Fibroblast of mammary gland (primary cell): ENCODE measurements at regions not wholly inside any gene's neighbourhood (a gene's known extent, or its start where the extent isn't known, plus 50 kb on each side); places are given as distances from the start of the nearest gene placed in this dataset.
"Not testable (repeated sequence)": the region's sequence is repeated elsewhere in the genome, so short reads cannot be mapped to it uniquely, and the experiment has no call there.

Source experiments
- DNase-seq: peaks from one replicate; pipeline ENCODE4 v3.0.0-alpha.2; 2010; ENCODE audit warnings: low read depth
- H3K4me3 ChIP-seq: 2 replicates; pipeline ENCODE4 v1.5.1; 2011; ENCODE audit warnings: low read depth, mild to moderate bottlenecking, low read length, moderate library complexity; ENCODE audit not compliant: control insufficient read depth
- TF ChIP-seq, protein P1 (sequence below): conservative IDR thresholded peaks from 2 replicates; pipeline ENCODE4 v1.5.1; 2011; ENCODE audit warnings: low read depth, low read length, inconsistent platforms; ENCODE audit not compliant: control insufficient read depth, insufficient read depth

DNA sequence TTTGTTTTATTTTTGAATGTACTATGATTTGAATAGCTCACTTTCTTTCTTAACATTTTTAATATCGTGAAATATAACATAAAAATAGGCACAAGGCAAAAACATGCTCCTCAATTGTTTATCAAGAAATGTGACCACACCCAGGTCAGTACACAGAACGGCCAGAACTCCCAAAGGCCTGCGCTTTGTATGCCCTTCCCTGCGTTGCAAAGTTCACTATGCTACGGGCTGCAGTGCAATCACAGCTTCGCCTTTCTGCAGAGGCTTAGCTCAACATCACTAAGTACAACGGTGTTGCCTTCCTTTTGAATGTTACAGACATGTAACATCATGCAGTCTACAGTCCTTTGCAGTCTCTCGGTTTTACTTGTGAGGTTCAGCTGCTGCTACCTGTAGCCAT is 333.4 kb downstream of the THBS2 start:
- H3K4me3 ChIP-seq: no peak overlapping the region
- TF ChIP-seq, protein P1, sequence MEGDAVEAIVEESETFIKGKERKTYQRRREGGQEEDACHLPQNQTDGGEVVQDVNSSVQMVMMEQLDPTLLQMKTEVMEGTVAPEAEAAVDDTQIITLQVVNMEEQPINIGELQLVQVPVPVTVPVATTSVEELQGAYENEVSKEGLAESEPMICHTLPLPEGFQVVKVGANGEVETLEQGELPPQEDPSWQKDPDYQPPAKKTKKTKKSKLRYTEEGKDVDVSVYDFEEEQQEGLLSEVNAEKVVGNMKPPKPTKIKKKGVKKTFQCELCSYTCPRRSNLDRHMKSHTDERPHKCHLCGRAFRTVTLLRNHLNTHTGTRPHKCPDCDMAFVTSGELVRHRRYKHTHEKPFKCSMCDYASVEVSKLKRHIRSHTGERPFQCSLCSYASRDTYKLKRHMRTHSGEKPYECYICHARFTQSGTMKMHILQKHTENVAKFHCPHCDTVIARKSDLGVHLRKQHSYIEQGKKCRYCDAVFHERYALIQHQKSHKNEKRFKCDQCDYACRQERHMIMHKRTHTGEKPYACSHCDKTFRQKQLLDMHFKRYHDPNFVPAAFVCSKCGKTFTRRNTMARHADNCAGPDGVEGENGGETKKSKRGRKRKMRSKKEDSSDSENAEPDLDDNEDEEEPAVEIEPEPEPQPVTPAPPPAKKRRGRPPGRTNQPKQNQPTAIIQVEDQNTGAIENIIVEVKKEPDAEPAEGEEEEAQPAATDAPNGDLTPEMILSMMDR: no peak
- no peak for DNase-seq

DNA sequence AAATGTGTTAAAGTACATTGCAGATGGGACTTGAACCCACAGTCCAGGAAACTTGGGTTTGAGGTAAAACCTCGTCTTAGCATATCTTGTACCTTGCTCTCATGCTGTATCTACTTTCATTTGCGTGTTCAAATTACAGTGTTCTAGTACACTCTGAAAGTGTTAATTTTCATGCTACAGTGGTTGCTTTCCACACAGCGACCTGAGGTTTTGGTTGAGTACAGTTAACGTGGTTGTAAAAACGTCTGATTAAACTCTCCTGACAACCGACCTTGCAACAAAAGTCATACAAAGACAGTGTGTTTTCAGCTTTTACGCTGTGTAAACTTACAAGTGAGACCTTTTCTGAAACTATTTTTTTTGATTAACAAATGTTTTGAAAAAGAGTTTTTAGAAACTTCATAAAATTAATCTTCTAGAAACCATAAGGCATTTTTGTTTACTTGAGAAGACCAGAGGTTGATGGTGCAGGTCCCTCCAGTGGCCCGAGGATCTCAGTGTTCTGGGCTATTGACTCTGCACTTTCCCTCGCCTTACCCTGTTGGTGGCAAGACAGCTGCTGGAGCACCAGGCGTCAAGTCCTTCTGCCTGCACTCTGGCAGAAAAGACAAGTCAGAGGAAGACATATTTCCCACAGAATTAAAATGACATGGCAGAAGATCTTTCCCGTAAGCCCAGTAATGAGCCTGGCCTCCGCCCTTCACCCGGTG is 334.0 kb downstream of the THBS2 start:
- H3K4me3 ChIP-seq: no peak overlapping the region
- no peak for DNase-seq
- TF ChIP-seq, protein P1: no peak

DNA sequence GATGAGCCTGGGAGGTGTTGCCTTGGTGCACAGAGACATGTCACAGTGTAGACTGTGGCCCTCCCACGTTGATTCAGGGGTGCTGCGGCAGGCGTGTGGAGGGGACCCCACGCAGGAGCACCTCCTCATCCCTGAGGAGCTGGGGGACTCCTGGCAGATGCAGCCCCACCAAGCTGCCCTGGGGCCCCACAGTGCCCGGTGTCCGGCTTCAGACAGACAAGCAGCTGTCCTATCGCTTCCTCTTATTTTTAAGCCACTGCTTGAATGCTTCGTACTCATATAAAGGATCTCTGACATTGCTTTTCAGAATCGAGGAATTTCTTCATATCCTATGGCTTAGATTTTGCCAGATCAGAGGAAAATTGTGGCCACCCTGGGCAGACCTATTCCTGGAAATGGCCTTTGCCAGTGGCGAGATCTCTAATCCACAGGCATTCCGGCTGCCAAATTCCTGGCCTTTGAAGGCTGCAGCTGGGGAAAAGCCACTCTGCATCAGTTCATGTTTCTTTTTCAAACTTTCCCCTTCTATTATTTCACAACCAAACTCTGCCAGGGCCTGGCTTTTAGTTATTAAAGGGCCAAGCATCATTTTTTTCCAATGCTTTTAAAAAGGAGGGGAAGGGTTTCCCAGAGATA is 337.0 kb downstream of the THBS2 start:
- peak; percentile 25 for DNase-seq
- TF ChIP-seq, protein P1: no peak
- H3K4me3 ChIP-seq: no peak overlapping the region

DNA sequence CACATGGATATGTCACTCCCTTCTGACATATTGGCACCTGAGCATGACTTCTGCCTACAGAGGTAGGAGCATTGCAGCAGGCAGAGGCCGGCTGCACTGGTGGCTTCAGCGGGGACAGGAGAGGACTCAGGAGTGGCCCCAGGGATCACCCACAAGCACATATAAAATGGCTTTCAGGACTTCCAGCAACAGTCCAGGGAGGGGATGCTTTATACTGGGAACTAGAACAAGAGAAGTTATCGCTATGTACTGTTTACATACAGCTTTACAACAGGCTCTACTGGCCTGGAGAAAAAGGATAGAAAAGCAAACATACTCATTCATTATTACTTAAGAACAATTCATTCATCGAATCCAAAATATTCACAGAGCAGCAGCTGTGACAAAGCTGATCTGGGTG is 337.8 kb downstream of the THBS2 start:
- DNase-seq: no peak
- TF ChIP-seq, protein P1: no peak
- H3K4me3 ChIP-seq: no peak overlapping the region

DNA sequence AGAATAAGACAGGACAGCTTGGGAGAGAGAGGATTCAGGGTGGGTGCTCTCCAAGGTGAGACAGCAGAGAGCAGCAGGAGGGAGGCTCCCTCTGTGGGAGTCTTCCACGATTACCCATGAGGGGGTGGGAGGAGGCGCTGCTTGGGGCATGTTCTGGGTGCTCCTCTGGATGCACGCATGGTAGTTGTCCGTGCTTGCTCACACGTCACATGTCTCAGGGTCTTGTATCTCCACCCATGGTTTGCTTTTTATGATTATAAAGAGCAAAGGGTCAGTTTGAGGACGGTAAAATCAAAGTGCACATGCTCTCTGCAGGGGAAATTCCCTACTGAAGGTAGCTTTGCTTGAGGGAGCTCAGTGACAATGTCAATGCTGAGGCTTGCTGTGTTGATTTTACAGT is 338.4 kb downstream of the THBS2 start:
- no peak overlapping the region for H3K4me3 ChIP-seq
- DNase-seq: no peak
- TF ChIP-seq, protein P1: no peak

DNA sequence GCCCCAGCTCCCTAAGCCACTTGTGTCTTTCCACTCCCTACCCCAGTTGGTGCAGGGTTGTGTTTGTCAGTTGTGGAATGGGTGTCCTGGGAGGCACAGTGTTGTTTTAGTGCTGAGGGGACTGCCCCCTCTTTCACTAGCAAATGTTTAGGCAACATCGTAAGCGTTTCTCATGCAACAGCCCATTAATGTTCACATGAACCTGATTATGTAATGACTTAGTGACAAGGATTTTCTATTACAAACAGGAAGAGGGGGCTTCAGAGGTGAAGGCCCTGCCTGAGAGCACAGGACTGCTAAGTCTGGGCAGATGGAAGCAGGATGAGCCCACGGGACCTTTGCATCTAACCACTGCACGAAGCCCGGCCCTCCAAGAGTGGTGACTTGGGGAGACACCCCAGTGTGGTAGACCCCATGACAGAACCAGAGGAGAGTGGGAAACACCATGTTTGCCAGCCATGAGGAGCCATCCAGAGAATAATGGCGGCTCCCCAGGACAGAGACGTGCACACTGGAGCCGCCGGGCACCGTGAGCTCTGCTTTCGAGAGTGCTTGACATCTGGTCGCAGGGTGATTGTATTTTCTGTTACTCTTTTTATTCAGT is 339.7 kb downstream of the THBS2 start:
- H3K4me3 ChIP-seq: no peak overlapping the region
- no peak for DNase-seq
- TF ChIP-seq, protein P1: no peak

DNA sequence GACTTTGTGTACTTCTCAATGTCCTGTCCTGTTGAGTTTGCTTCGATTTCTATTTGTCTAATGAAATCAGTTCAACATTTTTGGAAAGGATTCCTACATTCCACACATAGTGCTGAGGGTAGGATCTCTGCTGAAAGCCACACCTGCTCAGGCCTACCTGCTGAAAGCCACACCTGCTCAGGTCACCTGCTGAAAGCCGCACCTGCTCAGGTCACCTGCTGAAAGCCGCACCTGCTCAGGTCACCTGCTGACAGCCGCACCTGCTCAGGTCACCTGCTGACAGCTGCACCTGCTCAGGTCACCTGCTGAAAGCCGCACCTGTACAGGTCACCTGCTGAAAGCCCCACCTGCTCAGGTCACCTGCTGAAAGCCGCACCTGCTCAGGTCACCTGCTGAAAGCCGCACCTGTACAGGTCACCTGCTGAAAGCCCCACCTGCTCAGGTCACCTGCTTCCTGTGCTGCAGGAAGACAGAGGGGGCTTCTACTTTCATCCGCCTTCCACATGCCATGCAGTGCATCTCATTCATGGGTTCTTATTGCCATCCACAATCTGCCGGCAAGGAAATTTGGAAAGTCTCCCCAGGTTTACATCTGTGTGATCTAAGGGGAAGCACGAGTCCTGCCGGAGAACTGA is 340.3 kb downstream of the THBS2 start:
- not testable (repeated sequence) for H3K4me3 ChIP-seq

More for the DNA sequence above, 340.3 kb downstream of the THBS2 start:
- not testable (repeated sequence) for DNase-seq
